ENCODE measurements at regions not wholly inside any gene's neighbourhood (a gene's known extent, or its start where the extent isn't known, plus 50 kb on each side); places are given as distances from the start of the nearest gene placed in this dataset.

DNA sequence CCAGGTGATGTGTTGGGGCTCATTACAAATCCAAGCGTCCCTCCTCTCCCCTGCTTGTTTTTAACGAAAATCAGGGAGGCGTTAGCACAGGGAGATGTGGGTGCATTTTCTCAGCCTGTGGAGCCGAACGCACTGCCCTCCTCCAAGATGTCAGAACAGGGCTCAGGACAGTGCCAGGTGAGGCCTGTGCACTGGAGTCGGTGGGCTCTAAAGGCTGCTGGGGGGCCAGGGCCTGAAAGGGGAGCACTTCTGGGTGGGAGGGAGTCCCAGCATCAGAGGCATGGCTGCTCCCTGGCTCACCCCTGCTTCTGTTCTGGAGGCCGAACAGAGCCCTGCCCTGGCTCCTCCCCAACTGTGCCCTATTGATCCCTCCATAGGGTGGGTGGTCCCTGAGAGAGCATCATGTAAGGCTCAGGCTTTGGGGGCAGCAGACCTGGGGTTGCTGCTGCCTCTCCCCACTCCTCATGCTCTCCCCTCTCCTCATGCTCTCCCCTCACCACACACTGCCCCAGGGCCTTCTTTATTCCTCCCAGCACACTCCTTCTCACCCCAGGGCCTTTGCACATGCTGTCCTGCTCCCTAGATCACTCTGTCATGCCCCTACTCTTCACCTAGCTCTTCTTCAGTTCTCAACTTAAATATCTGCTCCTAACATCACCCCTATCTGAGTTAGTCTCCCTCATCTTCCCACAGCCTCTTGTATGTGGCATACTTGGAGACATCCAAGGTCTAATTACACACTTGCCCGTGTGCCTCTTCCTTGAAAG lies 725.2 kb downstream of the PTPRU start:
- TF ChIP-seq, protein P1, sequence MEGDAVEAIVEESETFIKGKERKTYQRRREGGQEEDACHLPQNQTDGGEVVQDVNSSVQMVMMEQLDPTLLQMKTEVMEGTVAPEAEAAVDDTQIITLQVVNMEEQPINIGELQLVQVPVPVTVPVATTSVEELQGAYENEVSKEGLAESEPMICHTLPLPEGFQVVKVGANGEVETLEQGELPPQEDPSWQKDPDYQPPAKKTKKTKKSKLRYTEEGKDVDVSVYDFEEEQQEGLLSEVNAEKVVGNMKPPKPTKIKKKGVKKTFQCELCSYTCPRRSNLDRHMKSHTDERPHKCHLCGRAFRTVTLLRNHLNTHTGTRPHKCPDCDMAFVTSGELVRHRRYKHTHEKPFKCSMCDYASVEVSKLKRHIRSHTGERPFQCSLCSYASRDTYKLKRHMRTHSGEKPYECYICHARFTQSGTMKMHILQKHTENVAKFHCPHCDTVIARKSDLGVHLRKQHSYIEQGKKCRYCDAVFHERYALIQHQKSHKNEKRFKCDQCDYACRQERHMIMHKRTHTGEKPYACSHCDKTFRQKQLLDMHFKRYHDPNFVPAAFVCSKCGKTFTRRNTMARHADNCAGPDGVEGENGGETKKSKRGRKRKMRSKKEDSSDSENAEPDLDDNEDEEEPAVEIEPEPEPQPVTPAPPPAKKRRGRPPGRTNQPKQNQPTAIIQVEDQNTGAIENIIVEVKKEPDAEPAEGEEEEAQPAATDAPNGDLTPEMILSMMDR (IDR thresholded peaks at IDR 0.05; ENCODE audit: insufficient read depth, low read length, poor library complexity, severe bottlenecking): no peak
- Histone ChIP-seq H3K4me3 (ENCODE audit: low read depth, low read length) (no peak overlapping the region), H3K27me3 (ENCODE audit: control insufficient read depth, insufficient read depth, low read length) (no peaks in the 10 kb centered on the region), H3K36me3 (ENCODE audit: control insufficient read depth, insufficient read depth, low read length) (no peaks in the 10 kb centered on the region)
- DNase-seq (ENCODE audit: low read depth): no peak

DNA sequence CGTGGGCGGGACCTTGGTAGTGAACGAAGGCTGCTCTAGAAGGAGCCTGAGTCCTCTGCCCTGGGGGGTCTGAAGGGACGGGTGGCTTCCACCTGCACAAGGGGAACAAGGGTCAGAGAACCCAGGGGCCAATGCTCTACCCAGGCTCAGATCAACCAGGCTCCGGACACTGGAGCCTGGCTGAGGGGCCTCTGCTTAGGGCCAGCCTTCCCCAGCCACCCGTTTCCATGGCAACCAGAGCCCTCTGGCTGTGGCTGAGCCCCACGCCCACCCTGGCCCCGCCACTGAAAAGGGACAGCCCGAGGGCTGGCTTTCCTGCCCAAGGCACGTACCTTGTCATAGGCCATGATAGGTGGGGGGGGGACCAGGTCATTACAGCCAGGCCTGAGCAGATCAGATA lies 724.6 kb downstream of the PTPRU start:
- DNase-seq (ENCODE audit: low read depth): no peak

DNA sequence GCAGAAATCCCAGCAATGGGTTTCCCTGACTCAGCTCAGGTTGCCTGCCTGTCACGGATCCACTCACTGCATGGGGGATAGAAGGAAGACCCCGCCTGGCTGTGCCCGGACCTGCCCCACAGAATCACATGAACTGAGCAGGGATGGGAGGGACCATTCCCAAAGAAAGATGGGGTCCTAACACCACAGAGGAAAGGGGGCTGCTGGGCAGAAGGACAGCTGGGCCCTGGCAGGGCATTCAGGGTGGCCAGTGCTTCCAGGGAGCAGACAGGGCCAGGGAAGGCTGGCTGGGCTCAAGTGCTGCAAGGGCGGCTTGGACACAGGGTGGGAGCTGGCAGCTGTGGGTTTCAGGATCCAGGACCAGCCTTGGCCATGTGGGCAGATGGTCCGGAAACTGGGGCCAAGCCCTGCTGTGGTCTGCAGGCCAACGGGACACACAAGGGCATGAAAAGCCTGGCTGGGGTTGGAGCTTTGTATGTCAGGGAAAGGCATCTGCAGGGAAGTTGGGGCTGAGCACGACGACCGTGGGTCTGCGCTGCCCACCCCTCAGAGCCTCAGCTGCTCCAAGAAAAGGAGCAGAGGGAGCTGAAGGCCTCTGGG lies 723.9 kb downstream of the PTPRU start:
- TF ChIP-seq, protein P1 (IDR thresholded peaks at IDR 0.05; ENCODE audit: insufficient read depth, low read length, poor library complexity, severe bottlenecking): no peak
- Histone ChIP-seq H3K27me3 (ENCODE audit: control insufficient read depth, insufficient read depth, low read length) (no peaks in the 10 kb centered on the region), H3K4me3 (ENCODE audit: low read depth, low read length) (no peak overlapping the region), H3K36me3 (ENCODE audit: control insufficient read depth, insufficient read depth, low read length) (no peaks in the 10 kb centered on the region)
- no peak for DNase-seq (ENCODE audit: low read depth)

More for the DNA sequence above, 724.6 kb downstream of the PTPRU start:
- no peaks in the 10 kb centered on the region for H3K27me3 ChIP-seq (ENCODE audit: control insufficient read depth, insufficient read depth, low read length)
- no peaks in the 10 kb centered on the region for H3K36me3 ChIP-seq (ENCODE audit: control insufficient read depth, insufficient read depth, low read length)
- TF ChIP-seq, protein P1 (IDR thresholded peaks at IDR 0.05; ENCODE audit: insufficient read depth, low read length, poor library complexity, severe bottlenecking): no peak
- no peak overlapping the region for H3K4me3 ChIP-seq (ENCODE audit: low read depth, low read length)

DNA sequence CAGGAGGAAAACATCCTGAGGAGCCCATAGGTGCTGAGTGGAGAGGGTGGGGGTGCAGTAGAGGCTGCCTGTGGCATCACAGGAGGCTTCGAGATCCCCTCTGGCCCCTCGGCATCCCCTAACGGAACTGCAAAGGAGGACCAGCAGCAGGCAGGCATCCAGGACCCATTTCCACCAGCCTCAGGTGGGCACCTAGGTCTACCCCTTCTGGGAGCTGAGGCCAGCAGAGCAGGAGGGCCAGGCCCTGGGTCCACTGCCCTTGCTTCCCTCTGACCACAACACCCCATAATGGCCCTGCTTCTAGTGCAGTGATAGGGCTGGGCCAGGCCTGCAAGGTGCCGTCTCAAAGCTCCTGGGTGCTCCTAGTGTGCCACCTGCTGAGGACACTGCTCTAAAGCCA lies 723.0 kb downstream of the PTPRU start:
- Histone ChIP-seq H3K27me3 (ENCODE audit: control insufficient read depth, insufficient read depth, low read length) (no peaks in the 10 kb centered on the region), H3K4me3 (ENCODE audit: low read depth, low read length) (no peak overlapping the region), H3K36me3 (ENCODE audit: control insufficient read depth, insufficient read depth, low read length) (no peaks in the 10 kb centered on the region)
- DNase-seq (ENCODE audit: low read depth): no peak
- TF ChIP-seq, protein P1 (IDR thresholded peaks at IDR 0.05; ENCODE audit: insufficient read depth, low read length, poor library complexity, severe bottlenecking): no peak

DNA sequence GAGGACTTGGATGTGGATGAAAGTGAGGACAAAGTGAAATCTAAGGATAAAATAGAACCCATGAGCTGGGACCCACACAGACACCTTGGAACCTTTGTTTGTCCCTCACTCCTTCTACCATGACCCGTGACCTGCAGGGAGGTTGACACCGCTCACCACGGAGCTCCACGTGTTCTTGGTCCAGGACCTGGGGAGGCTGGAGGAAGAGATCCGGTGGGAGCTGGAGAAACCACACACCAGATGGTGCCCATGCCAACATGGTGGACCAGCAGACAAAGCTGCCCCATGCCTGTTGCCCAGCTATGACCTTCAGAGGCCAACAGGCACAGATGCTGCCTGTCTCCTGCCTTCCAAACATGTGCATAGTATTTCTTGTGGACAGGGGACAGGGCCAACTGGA lies 721.9 kb downstream of the PTPRU start:
- no peak overlapping the region for H3K4me3 ChIP-seq (ENCODE audit: low read depth, low read length)
- TF ChIP-seq, protein P1 (IDR thresholded peaks at IDR 0.05; ENCODE audit: insufficient read depth, low read length, poor library complexity, severe bottlenecking): no peak
- no peaks in the 10 kb centered on the region for H3K36me3 ChIP-seq (ENCODE audit: control insufficient read depth, insufficient read depth, low read length)
- no peaks in the 10 kb centered on the region for H3K27me3 ChIP-seq (ENCODE audit: control insufficient read depth, insufficient read depth, low read length)
- no peak for DNase-seq (ENCODE audit: low read depth)

Data from kidney epithelial cell (primary cell).